SK-N-MC (cell line): ENCODE measurements at regions not wholly inside any gene's neighbourhood (a gene's known extent, or its start where the extent isn't known, plus 50 kb on each side); places are given as distances from the start of the nearest gene placed in this dataset.

ENCODE experiments used
- EZH2 ChIP-seq: fragments of 200-600 bp; sonication (generic); IDR thresholded peaks from one replicate; pipeline ENCODE4 v1.6.1; 2017; ENCODE audit warnings: antibody characterized with exemption
- FOXP2 ChIP-seq: optimal IDR thresholded peaks from 2 replicates; pipeline ENCODE3; 2011; ENCODE audit warnings: mild to moderate bottlenecking, moderate library complexity; ENCODE audit not compliant: insufficient read depth; ENCODE audit errors: extremely low read length, control extremely low read depth

DNA sequence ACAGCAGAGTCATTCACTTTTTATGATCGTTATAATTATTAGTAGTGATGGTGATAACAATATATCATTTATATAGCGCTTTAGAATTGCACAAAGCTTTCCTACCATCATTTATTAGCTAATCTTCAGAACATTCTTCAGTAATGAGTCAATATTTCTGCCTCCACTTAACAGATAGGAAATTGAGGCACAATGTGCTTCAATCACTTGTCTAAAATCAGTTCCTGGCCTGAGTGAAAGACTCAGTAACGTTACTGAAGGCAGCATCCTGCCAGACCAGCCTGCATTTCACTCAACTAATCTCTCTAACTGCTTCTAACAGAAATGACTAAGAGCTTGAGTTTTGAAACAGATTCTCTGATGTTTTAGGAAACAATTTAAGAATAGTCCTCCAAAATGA is 412.1 kb downstream of the MZT1 start:
- TF ChIP-seq EZH2 (no peak), FOXP2 (no peak)
